Skeletal muscle satellite cell (primary cell): ENCODE measurements at regions not wholly inside any gene's neighbourhood (a gene's known extent, or its start where the extent isn't known, plus 50 kb on each side); places are given as distances from the start of the nearest gene placed in this dataset.

Experiments used
- H3K27me3 ChIP-seq: 2 replicates; pipeline ENCODE4 v1.7.0; 2013; ENCODE audit warnings: low read length; ENCODE audit not compliant: control insufficient read depth, insufficient read depth
- H3K36me3 ChIP-seq: 2 replicates; pipeline ENCODE4 v1.7.0; 2013; ENCODE audit warnings: mild to moderate bottlenecking, control low read depth, low read length; ENCODE audit not compliant: insufficient read depth
- H3K4me1 ChIP-seq: 2 replicates; pipeline ENCODE4 v1.7.0; 2013; ENCODE audit warnings: low read length; ENCODE audit not compliant: control insufficient read depth, insufficient read depth
- H3K4me2 ChIP-seq: 2 replicates; pipeline ENCODE4 v1.7.0; 2013; ENCODE audit warnings: mild to moderate bottlenecking, low read length
- H3K4me3 ChIP-seq: 2 replicates; pipeline ENCODE4 v1.7.0; 2013; ENCODE audit warnings: low read length
- H3K9ac ChIP-seq: 2 replicates; pipeline ENCODE4 v1.7.0; 2013; ENCODE audit warnings: mild to moderate bottlenecking, low read depth, low read length, moderate library complexity
- H3K9me3 ChIP-seq: replicated peaks from 2 replicates; pipeline ENCODE4 v1.7.0; 2013; ENCODE audit warnings: mild to moderate bottlenecking, control low read depth, low read length

DNA sequence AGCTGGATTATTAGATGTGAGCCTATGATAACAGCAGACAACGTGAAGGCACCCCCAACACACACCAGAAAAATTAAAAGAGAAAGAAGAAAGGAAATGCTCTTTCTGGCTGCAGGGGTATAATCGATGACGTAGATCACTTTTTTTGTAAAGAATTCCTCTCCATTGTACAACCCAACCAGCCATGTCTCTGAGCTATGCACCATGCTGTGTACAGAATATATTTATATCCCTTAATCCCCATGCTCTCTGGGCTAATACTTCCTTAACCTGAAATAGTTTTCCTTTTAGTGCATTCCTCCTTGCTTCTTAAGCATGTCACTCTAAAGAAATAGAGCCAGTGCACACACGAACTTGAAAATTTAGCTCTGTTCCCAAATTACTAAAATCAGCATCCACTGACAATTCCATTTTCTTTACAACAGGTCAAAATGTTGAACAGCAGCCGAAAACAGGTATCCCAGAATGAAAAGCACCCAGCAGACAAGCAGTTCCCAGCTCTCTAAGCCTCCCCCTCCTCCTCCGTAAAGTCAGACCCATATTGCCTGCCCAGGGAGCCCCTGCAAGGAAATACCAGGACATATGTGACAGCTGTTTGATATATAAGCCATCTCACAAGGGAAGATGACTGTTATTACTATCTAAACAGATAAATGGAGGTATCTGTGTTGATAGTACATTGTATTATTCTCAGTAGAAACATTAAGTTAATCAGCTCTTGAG lies 247.4 kb upstream of the RAB6C start:
- Histone ChIP-seq H3K4me3 (no peak overlapping the region), H3K27me3 (no peaks in the 10 kb centered on the region), H3K4me1 (no peaks in the 10 kb centered on the region), H3K36me3 (no peaks in the 10 kb centered on the region), H3K9ac (no peak overlapping the region), H3K9me3 (peaks cover 14% of the 10 kb centered on the region), H3K4me2 (no peak overlapping the region)

DNA sequence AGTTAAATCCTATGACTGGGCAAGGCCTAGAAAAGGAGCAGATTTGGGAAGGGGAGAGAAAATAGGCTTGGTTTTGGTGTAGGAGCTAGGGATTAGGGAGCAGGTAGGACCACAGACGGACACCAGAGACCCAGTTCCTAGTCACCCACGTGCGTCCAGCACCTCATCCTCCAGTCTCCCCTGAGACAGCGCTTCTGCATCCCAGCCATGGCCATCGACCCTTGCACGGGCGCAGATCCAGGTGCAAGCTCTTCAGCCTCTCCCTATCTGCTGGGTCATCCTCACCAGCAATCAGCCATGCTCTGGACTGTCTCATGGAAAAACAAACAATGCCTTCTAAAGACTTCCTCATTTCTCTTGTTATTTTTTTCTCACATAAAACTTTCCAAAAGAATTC lies 246.8 kb upstream of the RAB6C start:
- H3K27me3 ChIP-seq, result no peaks in the 10 kb centered on the region
- H3K36me3 ChIP-seq, result no peaks in the 10 kb centered on the region
- no peak overlapping the region for H3K9ac ChIP-seq
- H3K4me3 ChIP-seq, result no peak overlapping the region
- no peaks in the 10 kb centered on the region for H3K4me1 ChIP-seq
- no peak overlapping the region for H3K4me2 ChIP-seq
- peaks cover 14% of the 10 kb centered on the region for H3K9me3 ChIP-seq

DNA sequence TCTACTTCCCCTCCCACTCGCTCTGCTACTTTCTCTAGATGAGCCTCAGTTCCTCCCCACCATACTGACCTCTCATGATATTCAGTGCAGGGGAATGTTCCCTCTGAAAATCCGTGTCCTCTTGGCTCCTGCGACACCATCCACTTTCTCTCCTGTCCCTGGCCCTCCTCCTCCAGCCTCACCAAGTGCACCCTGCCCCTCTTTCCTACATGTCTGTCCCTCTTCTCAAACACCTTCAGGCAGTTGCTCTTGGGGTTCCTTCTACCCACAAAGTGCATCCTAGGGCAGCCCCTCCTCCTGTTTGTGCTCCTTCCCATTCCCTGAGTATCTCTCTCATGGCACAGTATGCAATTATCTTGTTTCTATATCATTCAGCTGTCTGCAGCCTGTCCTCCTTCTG lies 246.4 kb upstream of the RAB6C start:
- H3K27me3 ChIP-seq, result no peaks in the 10 kb centered on the region
- H3K4me1 ChIP-seq, result no peaks in the 10 kb centered on the region
- no peak overlapping the region for H3K4me3 ChIP-seq
- H3K9me3 ChIP-seq, result peaks cover 14% of the 10 kb centered on the region
- H3K36me3 ChIP-seq, result no peaks in the 10 kb centered on the region
- no peak overlapping the region for H3K4me2 ChIP-seq
- H3K9ac ChIP-seq, result no peak overlapping the region

DNA sequence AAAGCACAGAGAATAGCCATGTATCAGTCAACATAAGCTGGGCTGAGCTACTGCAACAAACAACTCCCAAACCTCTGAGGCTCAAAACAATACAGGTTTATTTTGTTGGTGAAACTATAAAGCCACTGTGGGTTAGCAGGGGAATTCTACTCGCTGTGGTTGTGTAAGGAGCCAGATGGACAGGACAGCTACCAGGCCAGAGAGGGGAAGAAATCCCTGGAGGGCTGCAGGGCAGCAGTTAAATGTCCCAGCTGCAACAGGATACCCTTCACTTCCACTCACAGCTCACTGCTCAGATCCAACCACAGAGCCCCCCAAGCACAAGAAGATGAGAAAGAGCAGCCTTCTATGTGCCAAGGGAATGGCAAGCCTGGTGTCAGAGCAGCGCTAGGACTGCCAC lies 245.9 kb upstream of the RAB6C start:
- H3K9ac ChIP-seq, result no peak overlapping the region
- H3K9me3 ChIP-seq, result peaks cover 14% of the 10 kb centered on the region
- H3K4me1 ChIP-seq, result no peaks in the 10 kb centered on the region
- no peaks in the 10 kb centered on the region for H3K36me3 ChIP-seq
- no peak overlapping the region for H3K4me2 ChIP-seq
- H3K4me3 ChIP-seq, result no peak overlapping the region
- no peaks in the 10 kb centered on the region for H3K27me3 ChIP-seq

DNA sequence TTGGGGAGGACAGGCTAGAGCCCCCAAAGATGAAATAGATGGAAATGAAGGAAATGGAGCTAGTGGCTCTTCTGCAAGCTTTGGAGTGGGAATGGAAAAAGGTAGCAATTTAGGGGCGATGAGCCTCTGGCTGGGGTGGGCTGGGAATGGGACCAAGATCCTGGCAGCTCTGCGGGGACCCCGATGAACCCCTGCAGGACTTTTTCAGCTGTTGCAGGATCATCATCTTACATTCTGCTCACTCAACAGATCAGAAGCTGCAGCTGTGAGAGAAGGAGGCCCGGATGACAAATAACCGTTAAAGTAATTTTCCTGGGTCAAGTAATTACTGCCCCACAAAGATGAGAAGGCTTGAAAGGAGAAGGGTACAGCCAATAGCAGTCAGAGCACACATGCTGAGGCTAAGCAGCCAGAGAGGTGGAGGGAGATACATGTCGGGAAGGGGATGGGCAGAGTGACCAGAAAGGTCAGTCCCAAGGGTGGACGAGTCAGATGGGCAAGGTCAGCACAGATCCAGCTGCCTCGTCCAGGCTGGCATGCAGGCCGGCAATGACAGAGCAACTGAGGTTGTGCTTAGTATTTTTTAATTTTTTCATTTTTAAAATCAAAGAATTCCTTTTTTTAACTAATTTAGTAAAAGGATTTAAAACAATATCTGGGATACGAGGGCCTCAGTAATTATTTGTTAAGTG lies 245.0 kb upstream of the RAB6C start:
- no peak overlapping the region for H3K9ac ChIP-seq
- no peaks in the 10 kb centered on the region for H3K36me3 ChIP-seq
- no peaks in the 10 kb centered on the region for H3K27me3 ChIP-seq
- peaks cover 14% of the 10 kb centered on the region for H3K9me3 ChIP-seq
- no peak overlapping the region for H3K4me3 ChIP-seq
- no peaks in the 10 kb centered on the region for H3K4me1 ChIP-seq
- H3K4me2 ChIP-seq, result no peak overlapping the region

DNA sequence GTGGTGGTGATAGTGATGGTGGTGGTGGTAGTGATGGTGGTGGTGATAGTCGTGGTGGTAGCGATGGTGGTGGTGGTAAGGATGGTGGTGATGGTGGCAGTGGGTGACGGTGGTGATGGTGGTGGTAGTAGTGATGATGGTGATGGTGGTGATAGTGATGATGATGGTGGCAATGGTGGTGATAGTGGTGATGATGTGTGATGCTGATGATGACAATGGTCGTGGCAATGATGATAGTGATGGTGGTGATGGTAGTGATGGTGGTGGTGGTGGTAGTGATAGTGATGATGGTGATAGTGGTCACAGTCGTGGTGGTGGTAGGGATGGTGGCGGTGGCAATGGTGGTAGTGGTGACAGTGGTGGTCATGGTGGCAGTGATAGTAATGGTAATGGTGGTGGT lies 243.9 kb upstream of the RAB6C start:
- Histone ChIP-seq H3K27me3 (no peaks in the 10 kb centered on the region), H3K9me3 (peaks cover 13% of the 10 kb centered on the region), H3K36me3 (no peaks in the 10 kb centered on the region), H3K4me2 (no peak overlapping the region), H3K9ac (no peak overlapping the region), H3K4me1 (no peaks in the 10 kb centered on the region), H3K4me3 (no peak overlapping the region)

DNA sequence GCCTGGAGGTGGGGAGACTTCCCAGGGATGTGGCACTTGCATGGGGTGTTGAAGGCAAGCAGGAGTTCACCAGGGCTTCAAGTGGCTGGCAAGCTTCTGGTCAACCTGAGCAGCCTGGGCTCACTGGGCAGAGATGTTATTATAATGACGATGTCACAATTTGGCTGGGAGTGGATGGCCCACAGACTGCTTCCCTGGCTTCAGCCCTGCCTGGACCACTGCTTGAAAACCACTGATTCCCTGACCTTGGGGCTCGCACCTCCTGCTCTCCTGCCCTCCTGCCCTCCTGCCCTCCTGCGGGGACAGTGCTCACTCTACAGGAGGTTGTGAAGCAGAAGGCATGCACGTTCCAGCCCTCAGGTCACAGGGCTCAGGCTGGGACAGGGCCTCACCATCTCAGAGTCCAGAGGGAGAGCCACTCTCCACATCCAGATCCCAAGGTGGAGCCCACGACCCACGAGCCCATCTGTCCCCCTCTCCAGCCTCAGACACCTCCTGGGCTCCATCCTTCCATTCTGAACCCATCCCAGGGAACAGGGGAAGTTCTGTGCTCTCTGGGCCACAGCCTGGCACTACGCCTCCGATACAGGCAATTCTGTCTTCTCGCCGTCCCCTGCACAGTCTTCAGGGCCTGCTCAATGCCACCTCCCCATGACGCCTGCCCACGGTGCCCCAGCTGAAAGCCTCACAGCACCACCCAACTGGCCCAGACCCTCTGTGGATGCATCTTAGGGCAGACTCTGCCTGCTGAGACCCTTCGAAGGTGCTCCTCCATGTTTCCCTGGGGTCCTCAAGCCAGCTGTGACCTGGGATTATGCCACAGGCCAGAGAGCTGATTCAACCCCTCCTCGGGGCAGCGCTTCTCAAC lies 241.6 kb upstream of the RAB6C start:
- peaks cover 13% of the 10 kb centered on the region for H3K9me3 ChIP-seq
- H3K27me3 ChIP-seq, result no peaks in the 10 kb centered on the region
- no peaks in the 10 kb centered on the region for H3K36me3 ChIP-seq
- H3K9ac ChIP-seq, result no peak overlapping the region
- no peak overlapping the region for H3K4me2 ChIP-seq
- H3K4me1 ChIP-seq, result no peaks in the 10 kb centered on the region
- H3K4me3 ChIP-seq, result no peak overlapping the region

DNA sequence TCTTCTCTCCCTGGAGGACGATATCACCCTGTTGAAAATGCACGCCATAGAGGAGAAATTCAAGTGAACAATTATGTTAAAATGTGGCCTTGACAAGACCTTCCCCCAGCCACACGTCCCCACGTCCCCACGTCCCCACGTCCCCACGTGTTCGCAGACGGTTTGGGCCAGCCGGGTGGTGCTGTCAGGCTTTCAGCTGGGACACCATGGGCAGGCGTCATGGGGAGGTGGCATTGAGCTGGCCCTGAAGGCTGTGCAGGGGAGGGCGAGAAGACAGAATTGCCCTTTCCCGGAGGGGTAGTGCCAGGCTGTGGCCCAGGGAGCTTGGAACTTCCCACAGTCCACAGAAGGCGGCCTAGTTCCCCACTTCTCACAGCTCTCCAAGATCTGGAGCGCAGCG lies 240.7 kb upstream of the RAB6C start:
- Histone ChIP-seq H3K9ac (no peak overlapping the region), H3K4me1 (no peaks in the 10 kb centered on the region), H3K4me2 (no peak overlapping the region), H3K27me3 (no peaks in the 10 kb centered on the region), H3K9me3 (peaks cover 8% of the 10 kb centered on the region), H3K4me3 (no peak overlapping the region), H3K36me3 (no peaks in the 10 kb centered on the region)

DNA sequence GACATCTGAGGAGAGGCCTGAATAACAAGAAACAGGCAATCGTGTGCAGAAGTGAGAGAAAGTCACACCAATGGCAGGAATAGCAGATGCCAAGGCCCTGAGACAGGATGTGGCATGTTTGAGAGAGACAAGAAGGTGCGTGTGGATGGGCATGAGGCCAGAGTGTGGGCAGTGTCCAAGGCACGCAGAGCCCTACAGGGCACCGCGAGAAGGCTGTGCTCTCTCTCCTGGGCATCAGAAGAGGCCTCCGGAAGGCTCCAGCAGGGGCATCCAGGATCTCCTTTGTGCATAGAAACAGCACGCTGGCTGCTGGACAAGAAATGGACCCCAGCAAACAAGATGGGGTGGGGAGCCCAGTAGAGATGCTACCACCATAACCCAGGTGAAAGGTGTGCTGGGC lies 239.0 kb upstream of the RAB6C start:
- H3K36me3 ChIP-seq, result no peaks in the 10 kb centered on the region
- H3K4me1 ChIP-seq, result no peaks in the 10 kb centered on the region
- no peak overlapping the region for H3K4me2 ChIP-seq
- peaks cover 8% of the 10 kb centered on the region for H3K9me3 ChIP-seq
- H3K9ac ChIP-seq, result no peak overlapping the region
- no peaks in the 10 kb centered on the region for H3K27me3 ChIP-seq
- H3K4me3 ChIP-seq, result no peak overlapping the region

DNA sequence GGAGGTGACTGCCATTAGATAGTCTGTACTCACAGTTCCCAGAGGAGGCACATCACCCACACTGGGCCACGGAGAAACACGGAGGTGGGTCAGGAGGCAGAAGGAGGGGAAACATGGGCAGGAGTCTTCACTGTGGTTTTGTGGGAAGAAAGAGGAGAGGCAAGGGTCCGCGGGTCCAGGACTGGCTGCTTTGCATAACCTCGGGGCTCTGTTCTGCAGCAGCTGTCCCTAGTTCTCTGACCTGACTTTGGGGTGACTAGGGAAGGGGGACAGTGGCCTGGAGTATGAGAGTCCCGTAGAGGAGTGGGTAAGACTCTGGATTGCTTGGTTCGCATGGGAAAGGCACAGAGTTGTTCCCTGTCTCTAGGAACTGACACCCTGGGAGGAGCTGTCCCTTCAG lies 238.3 kb upstream of the RAB6C start:
- Histone ChIP-seq H3K4me1 (no peaks in the 10 kb centered on the region), H3K4me2 (no peak overlapping the region), H3K9ac (no peak overlapping the region), H3K9me3 (peaks cover 8% of the 10 kb centered on the region), H3K27me3 (no peaks in the 10 kb centered on the region), H3K36me3 (no peaks in the 10 kb centered on the region), H3K4me3 (no peak overlapping the region)

DNA sequence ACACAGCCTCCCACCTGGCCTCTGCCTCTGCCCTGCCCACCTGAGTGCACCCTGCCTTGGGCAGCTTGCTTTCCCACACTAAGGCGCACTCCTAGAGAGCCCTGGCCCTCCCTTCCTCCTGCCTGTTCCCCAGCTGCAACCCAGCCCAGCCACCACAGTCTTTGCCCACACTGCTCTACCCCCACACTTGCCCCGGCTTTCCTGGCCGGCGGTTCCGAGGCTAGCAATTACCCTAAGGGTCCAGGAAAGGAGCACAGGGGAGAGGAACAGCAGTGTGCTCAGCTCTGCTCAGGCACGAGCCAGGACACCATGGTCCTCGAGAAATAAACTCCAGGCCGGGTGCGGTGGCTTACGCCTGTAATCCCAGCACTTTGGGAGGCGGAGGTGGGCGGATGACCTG lies 237.8 kb upstream of the RAB6C start:
- no peaks in the 10 kb centered on the region for H3K36me3 ChIP-seq

More for the DNA sequence above, 237.8 kb upstream of the RAB6C start:
- H3K27me3 ChIP-seq, result no peaks in the 10 kb centered on the region
- no peak overlapping the region for H3K9ac ChIP-seq
- no peaks in the 10 kb centered on the region for H3K4me1 ChIP-seq
- H3K4me2 ChIP-seq, result no peak overlapping the region
- no peak overlapping the region for H3K4me3 ChIP-seq
- peaks cover 8% of the 10 kb centered on the region for H3K9me3 ChIP-seq
